ENCODE measurements at regions not wholly inside any gene's neighbourhood (a gene's known extent, or its start where the extent isn't known, plus 50 kb on each side); places are given as distances from the start of the nearest gene placed in this dataset.

- WGBS, 3 donors = 69 to 75% (median 74%) methylated on average over 2 of the region's 2 CpGs
- H3K4me1 ChIP-seq (ENCODE audit: insufficient read depth) = no peaks in the 10 kb centered on the region
- no peak overlapping the region for H3K4me3 ChIP-seq
- H3K36me3 ChIP-seq = no peaks in the 10 kb centered on the region
- no peak for TF ChIP-seq EP300 (IDR thresholded peaks at IDR 0.05)
- no peak for TF ChIP-seq POLR2A (IDR thresholded peaks at IDR 0.05)
- H3K27me3 ChIP-seq = no peaks in the 10 kb centered on the region
- no peak overlapping the region for H3K27ac ChIP-seq
- H3K9me3 ChIP-seq = no peaks in the 10 kb centered on the region
- DNase-seq = no peak
- intact Hi-C loops (cut with DNase I) = no loop called here
Measured at GRCh38 chr4:36477861-36478260, 196.4 kb downstream of the DTHD1 start.

GRCh38 chr4:36485885-36486284 lies 204.5 kb downstream of the DTHD1 start:
- H3K9me3 ChIP-seq = no peaks in the 10 kb centered on the region
- TF ChIP-seq CTCF (IDR thresholded peaks at IDR 0.05) (no peak), POLR2A (IDR thresholded peaks at IDR 0.05) (no peak), EP300 (IDR thresholded peaks at IDR 0.05) (no peak)
- no peak for DNase-seq
- H3K27me3 ChIP-seq = no peaks in the 10 kb centered on the region
- no peak overlapping the region for H3K27ac ChIP-seq
- no peaks in the 10 kb centered on the region for H3K4me1 ChIP-seq (ENCODE audit: insufficient read depth)
- no peaks in the 10 kb centered on the region for H3K36me3 ChIP-seq
- intact Hi-C loops (cut with DNase I) = no loop called here
- no peak overlapping the region for H3K4me3 ChIP-seq
- 73 to 83% (median 76%) methylated on average over 3 of the region's 3 CpGs for WGBS, 3 donors

- intact Hi-C loops (cut with DNase I) = no loop called here
- H3K4me1 ChIP-seq (ENCODE audit: insufficient read depth) = no peaks in the 10 kb centered on the region
- TF ChIP-seq CTCF (IDR thresholded peaks at IDR 0.05) = no peak
- TF ChIP-seq POLR2A (IDR thresholded peaks at IDR 0.05) = no peak
- no peak for TF ChIP-seq EP300 (IDR thresholded peaks at IDR 0.05)
- no peaks in the 10 kb centered on the region for H3K27me3 ChIP-seq
- DNase-seq = no peak
- no peaks in the 10 kb centered on the region for H3K36me3 ChIP-seq
- H3K27ac ChIP-seq = no peak overlapping the region
- no peak overlapping the region for H3K4me3 ChIP-seq
- WGBS, 3 donors = 73 to 81% (median 81%) methylated on average over 2 of the region's 2 CpGs
- no peaks in the 10 kb centered on the region for H3K9me3 ChIP-seq
Measured at GRCh38 chr4:36489798-36490197, 208.4 kb downstream of the DTHD1 start.

DNA sequence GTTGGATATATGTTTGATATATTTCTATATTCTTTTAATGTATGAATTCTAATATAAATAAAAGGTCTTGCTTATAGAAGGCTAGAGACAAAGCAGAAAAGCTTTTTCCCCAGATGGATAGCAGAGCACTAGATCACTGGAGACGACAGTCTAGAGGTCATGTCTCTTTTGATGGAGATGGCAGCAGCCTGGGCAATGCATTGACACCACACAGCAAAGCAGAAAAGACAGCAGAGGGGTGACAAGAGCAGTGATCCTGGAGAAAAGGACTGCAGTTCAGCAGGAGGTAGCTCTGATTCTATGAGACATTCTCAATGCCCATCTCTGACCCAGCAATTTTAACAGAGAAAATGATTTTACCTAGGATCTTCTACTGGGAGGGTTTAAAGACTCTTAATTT lies 210.6 kb downstream of the DTHD1 start:
- Histone ChIP-seq H3K4me1 (ENCODE audit: insufficient read depth) (no peaks in the 10 kb centered on the region), H3K9me3 (no peaks in the 10 kb centered on the region), H3K27me3 (no peaks in the 10 kb centered on the region), H3K4me3 (no peak overlapping the region), H3K27ac (no peak overlapping the region), H3K36me3 (no peaks in the 10 kb centered on the region)
- 26 to 53% (median 41%) methylated on average over 1 of the region's 1 CpG for WGBS, 3 donors
- intact Hi-C loops (cut with DNase I) = no loop called here
- no peak for TF ChIP-seq EP300 (IDR thresholded peaks at IDR 0.05)
- TF ChIP-seq POLR2A (IDR thresholded peaks at IDR 0.05) = no peak
- no peak for TF ChIP-seq CTCF (IDR thresholded peaks at IDR 0.05)
- DNase-seq = no peak

DNA sequence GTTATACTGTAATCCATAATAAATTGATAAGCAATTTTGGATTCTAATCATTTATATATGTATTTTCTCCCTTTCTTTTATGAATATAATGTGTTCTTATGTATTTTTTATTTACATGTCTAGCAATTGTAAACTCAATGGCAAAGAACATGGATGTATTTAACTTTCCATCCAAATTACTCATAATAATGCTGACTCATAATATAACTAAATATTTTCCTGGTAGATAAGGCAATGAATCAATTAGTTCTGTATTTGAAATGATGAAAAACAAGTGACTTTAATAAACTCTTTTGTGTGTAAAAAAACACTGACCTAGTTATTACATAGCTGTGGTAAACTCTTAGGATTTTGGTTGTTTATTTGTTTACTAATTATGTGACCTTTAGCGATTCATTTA lies 211.2 kb downstream of the DTHD1 start:
- TF ChIP-seq POLR2A (IDR thresholded peaks at IDR 0.05) (no peak), CTCF (IDR thresholded peaks at IDR 0.05) (no peak), EP300 (IDR thresholded peaks at IDR 0.05) (no peak)
- intact Hi-C loops (cut with DNase I) = no loop called here
- H3K36me3 ChIP-seq = no peaks in the 10 kb centered on the region
- no peaks in the 10 kb centered on the region for H3K4me1 ChIP-seq (ENCODE audit: insufficient read depth)
- no peak overlapping the region for H3K4me3 ChIP-seq
- WGBS, 3 donors = 82 to 94% (median 86%) methylated on average over 1 of the region's 1 CpG
- H3K9me3 ChIP-seq = no peaks in the 10 kb centered on the region
- no peak overlapping the region for H3K27ac ChIP-seq
- H3K27me3 ChIP-seq = no peaks in the 10 kb centered on the region
- no peak for DNase-seq

Measured in ovary (tissue), 7 donors.